GM21515 (cell line): ENCODE measurements at regions not wholly inside any gene's neighbourhood (a gene's known extent, or its start where the extent isn't known, plus 50 kb on each side); places are given as distances from the start of the nearest gene placed in this dataset.

Experiments
- ATAC-seq: cut with Tn5 transposase; IDR thresholded peaks from one replicate; pipeline ENCODE4 v1.9.1; 2021; ENCODE audit not compliant: unreplicated experiment

GRCh38 chr2:139077099-139077737 is 297.0 kb upstream of the NXPH2 start:
- ATAC-seq = no peak

GRCh38 chr2:139067874-139068273 is 287.7 kb upstream of the NXPH2 start:
- ATAC-seq = no peak

DNA sequence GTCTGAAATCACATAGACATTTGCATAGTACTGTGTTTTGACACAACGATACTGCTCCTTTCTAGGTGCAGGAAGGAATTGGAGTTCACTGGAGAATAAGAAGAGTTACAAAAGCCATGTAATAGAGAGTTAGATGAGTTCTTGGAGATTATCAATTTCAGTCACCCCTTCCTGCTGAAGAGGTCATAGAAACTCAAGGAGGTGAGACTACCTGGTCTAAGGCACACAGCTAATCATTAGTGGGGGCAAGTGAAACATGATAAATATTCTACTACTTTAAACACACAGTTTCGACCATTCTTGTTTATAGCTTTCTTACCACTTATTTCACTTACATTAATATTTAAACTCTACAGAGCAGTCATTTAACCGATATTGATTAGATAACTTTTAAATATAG is 286.9 kb upstream of the NXPH2 start:
- no peak for ATAC-seq

DNA sequence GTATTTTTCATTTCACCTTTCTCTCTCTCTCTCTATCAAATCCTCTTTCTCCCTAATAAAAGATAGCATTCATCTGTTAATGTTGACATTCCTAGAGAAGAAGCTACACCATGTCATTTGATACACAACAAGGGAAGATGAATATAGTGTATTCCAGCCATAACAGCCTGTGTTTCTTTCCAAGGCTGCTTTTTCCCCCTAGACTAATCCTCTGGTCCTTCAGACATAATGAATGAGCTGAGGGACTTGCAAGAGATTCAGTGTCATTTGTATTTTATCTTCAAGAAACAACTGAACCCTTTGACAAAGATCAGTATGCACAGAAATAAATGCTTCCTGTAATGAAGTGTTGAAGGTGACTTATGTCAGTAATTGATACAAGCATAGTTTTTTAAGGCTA is 284.0 kb upstream of the NXPH2 start:
- ATAC-seq = no peak

- ATAC-seq = no peak
Measured at GRCh38 chr2:139059617-139060016, 279.4 kb upstream of the NXPH2 start.

DNA sequence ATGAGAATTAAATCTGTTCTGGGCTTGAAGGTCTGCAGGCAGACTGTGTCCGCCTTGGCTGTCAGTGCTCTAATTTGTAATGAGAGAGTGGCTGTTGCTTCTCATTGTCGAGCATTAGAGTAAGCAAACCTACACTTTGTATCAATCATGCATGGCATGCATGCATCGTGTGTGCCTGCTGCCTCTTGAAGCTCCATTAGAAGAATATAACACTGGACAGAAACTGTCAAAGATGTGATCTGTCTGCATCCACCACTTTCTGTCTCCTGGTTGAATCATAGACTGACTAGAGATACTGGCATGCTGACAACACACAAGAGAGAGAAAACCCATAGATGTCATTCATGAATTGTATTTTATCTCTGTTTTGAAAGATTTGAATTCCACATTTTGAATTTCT is 275.0 kb upstream of the NXPH2 start:
- no peak for ATAC-seq

GRCh38 chr2:139048017-139048416 is 267.8 kb upstream of the NXPH2 start:
- ATAC-seq = no peak

DNA sequence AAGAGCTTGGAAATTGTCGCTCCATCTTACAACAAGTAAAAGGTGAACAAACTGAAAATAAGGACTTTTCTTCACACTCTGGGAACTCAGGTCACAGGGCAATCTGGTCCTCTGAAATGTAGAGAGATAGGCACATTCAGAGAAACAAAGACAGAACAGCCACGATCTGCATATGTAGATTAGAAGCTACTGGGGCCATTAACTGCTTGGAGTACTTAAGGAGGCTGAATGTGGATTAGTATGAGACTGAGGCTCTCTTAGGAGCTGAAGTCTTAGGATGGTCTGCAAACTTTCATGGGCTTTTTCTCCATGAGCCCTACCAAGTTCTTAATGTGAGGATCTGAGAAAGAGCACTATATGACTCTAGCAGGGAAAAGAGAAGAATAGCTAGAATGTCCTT is 265.3 kb upstream of the NXPH2 start:
- no peak for ATAC-seq

DNA sequence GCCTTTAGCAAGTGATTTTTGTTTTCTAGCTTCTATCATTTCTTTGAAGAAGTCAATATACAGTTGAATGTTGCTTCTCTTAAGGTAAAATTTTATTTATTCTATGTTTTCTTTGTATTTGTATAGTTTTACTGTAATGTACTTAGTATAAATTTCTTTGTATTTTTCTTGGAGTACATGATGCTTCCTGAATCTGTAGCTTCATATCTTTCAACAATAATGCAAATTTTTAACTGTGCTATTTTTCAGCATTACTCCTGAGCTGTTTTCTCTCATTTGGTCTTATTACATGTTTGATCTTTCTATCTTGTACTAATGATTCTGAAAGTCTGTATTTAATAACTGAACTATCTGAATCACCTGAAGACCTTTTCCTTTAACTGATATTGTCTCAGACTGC is 253.9 kb upstream of the NXPH2 start:
- ATAC-seq = no peak

DNA sequence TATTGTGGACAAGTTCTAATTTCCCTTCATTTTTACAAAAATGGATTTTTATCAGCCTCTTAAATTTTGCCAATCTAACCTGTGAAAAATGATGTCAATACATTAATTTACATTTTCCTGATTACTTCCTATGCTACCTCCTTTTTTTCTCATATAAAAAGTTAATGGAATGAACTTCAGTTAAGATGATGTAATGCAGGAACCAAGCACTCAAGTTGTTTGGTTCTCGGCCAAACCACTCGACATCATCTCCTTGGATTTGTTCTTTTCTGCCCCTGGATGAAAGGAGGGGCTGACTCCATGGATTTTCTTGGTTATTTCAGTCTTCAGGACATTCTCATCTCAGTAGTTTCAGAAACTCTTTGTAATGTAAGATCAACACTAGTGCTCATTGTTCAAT is 253.1 kb upstream of the NXPH2 start:
- no peak for ATAC-seq

- no peak for ATAC-seq
Measured at GRCh38 chr2:139031722-139032121, 251.5 kb upstream of the NXPH2 start.

- no peak for ATAC-seq
Measured at GRCh38 chr2:139020287-139020686, 240.1 kb upstream of the NXPH2 start.

GRCh38 chr2:139018252-139018651 is 238.1 kb upstream of the NXPH2 start:
- ATAC-seq = no peak

DNA sequence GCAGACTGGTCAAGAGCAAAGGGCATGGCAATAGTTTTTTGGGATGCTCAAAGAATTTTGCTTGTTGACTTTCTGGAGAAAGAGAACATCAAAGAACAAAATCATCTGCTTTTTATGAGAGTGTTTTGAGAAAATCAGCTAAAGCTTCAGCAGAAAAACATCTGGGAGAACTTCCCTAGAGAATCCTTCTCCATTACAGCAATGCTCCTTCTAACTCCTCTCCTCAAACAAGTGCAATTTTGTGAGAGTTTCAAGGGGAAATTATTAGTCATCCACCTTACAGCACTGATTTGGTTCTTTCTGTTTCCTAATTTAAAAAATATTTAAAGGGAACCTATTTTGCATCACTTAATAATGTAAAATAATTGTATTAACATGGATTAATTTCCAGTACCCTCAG is 226.9 kb upstream of the NXPH2 start:
- ATAC-seq = no peak

- no peak for ATAC-seq
Measured at GRCh38 chr2:139000131-139000785, 220.1 kb upstream of the NXPH2 start.

DNA sequence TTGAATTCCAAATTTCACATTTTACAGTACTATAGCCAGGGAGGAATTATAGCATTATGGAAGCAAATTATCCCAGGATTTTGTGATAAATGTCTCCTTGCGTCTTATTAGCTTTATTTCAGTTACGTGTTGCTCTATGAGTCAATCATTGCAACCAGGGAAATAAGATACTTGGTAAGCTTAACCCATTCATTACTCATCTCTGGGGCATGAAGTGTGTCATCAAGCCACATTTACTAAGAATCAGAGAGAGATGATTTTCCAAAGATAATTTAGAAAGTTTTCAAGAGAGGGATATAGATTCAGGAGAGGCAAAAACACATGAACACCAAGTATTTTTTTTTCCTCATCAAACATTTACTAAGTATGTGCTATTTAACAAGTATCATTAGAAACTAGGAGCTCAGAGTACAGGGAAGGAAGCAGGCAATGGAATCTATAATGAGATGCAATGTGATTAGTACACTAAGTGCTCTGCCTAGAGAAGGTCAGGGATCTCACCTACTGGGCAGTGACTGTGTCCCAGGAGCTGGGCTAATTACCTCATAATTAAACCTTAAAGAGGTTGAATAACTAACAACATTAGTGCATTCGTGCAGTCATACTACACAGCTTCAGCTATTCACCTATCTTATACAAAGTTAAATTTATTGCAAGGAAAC is 217.8 kb upstream of the NXPH2 start:
- no peak for ATAC-seq

- ATAC-seq = no peak
Measured at GRCh38 chr2:138997346-138997745, 217.2 kb upstream of the NXPH2 start.

GRCh38 chr2:138994502-138994901 is 214.3 kb upstream of the NXPH2 start:
- ATAC-seq = no peak

GRCh38 chr2:138985881-138986280 is 205.7 kb upstream of the NXPH2 start:
- no peak for ATAC-seq

- ATAC-seq = no peak
Measured at GRCh38 chr2:138979131-138979785, 199.1 kb upstream of the NXPH2 start.

GRCh38 chr2:138974651-138975050 is 194.5 kb upstream of the NXPH2 start:
- no peak for ATAC-seq

DNA sequence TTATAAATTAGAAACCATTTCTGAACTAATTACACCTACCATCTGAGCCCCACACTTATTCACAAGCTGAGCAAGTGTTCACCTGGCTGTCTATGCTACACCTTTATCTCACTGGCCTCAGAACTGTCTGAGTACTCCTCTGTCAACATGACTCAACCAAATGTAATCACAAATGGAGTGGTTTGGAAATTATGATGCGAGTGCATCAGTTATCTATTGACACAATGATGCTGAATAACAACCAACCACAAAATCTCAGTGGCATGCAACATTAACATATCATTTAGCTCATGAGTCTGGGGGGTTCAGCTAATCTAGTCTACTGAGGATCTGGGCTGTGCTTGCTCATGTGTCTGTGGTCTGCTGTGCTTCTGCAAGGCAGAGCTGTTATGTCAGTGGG is 184.2 kb upstream of the NXPH2 start:
- no peak for ATAC-seq
